ENCODE measurements at regions not wholly inside any gene's neighbourhood (a gene's known extent, or its start where the extent isn't known, plus 50 kb on each side); places are given as distances from the start of the nearest gene placed in this dataset.
"Not testable (repeated sequence)": the region's sequence is repeated elsewhere in the genome, so short reads cannot be mapped to it uniquely, and the experiment has no call there.

DNA sequence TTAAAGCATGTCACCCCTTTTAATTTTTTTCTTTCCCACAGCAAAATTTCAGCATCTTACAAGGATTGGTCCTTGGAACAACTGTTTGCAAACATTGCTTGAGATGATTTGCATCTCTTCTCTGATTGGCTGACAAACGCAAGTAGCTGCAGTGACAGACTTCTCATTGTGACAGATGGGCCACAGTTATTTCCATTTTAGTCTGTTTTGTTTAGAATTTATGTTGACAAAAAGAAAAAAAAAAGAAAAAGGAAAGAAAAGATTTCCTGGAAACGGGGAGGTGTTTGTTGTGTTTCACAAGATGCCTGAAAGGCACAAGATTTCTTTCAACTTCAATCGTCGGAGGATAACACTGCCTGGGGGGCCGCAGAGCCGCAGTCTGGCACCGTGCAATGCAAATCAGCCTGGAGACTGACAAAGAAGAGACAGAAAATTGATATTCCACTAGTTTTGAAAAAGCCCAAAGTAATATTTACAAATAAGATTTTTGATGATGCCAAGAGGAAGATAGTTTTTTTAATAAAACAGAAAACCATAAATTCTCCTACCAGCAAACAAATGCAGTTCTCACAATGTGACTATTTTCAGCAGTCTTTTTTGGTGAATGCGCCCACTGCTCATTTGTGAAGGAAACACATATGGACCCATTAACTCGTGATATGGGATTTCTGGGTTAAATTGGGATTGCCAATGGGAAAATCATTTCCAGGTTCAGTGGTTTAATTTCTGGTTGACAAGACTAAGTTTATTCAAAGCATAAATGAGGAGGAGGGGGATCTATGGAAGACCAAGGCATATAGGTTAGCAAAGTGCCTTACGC, 296.2 kb upstream of the SMIM21 start:
- DNase-seq = no peak

DNA sequence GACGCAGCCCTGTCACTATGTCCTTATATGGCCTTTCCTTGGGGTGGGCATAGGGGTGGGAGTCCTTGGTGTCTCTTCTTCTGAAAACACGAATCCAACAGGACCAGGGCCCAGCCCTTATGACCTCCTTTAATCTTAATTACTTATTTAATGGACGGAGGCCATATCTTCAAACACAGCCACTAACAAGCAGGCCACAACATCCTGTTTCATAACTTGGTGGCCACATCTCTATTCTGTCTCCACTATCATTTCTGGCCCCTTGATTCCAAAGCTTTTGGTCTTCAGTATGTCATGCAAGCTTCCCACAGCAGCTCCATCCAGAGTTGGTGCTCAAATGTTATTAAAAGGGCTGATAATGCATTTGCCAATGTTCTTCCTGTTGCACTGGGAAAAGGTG, 287.3 kb upstream of the SMIM21 start:
- DNase-seq = no peak

DNA sequence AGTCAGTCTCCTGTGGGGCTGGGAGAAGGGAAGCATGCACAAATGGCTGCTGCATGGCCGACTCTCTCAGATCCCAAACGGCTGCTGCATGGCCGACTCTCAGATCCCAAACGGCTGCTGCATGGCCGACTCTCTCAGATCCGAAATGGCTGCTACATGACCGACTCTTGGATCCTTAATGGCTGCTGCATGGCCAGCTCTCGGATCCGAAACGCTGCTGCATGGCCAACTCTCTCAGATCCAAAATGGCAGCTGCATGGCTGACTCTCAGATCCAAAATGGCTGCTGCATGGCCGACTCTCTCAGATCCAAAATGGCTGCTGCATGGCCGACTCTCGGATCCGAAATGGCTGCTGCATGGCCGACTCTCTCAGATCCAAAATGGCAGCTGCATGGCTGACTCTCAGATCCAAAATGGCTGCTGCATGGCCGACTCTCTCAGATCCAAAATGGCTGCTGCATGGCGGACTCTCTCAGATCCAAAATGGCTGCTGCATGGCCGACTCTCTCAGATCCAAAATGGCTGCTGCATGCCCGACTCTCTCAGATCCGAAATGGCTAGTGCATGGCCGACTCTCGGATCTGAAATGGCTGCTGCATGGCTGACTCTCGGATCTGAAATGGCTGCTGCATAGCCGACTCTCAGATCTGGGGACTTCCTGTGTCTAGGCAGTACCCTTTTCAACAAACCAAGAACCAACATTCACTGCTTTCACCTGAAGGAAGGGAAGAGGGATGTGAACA, 284.8 kb upstream of the SMIM21 start:
- peak; percentile 83 for DNase-seq

DNA sequence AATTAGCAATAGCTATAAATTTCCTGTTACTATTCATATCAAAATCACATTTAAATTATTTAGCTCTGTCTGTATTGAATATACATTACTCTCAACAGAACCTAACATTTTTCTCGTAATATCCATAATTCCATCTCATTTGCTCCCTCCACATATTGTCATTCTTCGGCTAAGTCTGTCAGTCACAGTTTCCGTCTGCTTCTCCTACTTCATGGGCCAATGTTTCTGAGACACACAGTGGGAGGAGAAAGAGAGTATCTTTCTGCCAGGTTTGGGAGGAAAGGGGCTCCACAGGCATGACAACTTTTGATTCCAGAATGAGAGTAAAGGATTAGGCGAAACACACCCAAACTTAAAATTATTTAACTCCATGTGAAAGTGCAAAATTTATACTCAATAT, 273.1 kb upstream of the SMIM21 start:
- DNase-seq = no peak

DNA sequence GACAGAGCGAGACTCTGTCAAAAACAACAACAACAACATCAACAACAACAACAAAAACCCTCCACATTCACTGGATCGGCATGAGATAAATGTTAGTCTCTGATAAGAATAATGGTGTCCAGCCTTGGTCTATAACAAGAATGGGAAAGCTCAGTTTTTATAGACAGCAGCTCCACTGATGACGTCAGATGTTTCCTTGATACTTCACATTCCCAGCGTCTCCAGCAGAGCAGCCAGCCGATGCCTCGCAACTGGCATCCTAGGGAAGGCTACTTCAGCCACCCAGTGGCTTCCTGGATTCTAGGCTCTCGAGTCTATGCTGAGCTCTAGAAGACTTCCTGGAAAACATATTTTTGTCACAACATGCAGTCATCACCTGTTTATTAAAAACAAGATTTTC, 271.4 kb upstream of the SMIM21 start:
- no peak for DNase-seq

DNA sequence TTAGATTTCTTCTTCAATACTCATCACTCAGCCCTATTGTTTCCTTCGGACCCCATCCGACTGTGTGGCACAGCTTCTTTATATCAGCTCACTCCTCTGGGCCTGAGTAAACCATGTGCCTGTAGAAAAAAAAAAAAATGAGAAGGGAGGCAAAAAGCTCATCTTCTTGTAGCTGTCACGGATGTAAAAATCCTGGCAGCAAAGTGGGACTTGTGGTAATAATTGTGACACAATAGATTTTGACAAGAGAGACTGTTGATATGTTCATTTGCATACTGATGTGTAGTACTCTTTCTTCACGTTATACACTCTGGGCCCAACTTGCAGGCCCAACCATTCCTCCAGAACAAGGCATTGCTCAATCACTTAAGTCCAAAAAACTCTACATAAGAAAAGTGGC, 270.0 kb upstream of the SMIM21 start:
- no peak for DNase-seq

DNA sequence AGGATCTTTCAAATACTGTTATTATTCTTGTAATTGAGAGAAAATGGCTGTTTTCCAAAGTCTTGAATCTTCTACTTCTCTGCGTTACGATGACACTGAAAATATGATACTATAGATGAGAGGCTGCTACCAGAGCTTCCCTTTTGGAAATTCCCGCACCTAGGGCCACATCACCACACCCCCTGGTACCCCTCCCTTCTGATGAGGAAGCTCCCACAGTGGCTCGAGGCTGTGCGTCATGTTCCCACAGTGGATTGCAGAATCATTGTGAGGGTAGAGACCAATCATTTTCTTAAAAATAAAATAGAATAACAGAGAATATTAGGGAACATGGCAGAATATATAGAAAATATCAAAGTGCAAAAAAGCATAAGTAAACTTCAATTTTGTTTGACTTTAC, 268.9 kb upstream of the SMIM21 start:
- DNase-seq = no peak

DNA sequence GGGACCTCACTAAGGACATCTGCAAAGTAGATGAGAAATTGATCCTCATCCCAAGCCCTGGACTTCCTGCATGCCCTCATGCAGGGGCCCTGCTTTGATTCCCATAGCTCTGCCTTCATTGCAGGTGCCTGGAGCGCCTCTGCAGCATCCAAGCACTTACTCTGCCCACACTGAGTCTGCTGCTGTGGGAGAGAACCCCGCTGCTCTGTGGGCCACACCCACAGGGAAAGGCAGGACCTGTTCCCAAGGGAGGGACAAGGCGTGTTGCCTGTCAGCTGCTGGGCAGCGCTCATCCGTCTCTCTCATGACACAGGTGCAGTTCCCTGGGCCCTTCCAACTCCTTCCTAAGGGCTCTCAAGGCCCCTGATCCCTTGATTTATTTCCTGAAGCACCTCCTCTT, 266.8 kb upstream of the SMIM21 start:
- DNase-seq = no peak

DNA sequence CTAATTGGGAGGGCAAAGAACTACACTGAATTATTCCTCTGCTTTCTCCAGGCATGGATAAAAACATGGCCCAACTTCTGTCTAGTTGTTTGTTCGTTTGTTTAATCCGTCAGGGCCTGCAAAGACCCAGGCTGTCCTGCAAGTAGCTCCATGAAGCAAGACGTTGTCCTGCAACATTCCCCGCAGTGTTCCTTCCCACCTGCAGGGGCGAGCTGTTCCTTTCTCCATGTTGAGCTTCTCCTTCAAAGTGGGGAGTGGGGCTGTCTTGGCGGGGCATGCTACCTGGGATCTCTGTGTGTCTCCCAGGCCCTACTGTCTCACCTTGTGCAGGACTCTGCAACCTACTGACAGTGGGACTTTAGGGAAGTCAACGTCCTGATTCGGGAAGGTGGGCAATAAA, 264.0 kb upstream of the SMIM21 start:
- DNase-seq = no peak

DNA sequence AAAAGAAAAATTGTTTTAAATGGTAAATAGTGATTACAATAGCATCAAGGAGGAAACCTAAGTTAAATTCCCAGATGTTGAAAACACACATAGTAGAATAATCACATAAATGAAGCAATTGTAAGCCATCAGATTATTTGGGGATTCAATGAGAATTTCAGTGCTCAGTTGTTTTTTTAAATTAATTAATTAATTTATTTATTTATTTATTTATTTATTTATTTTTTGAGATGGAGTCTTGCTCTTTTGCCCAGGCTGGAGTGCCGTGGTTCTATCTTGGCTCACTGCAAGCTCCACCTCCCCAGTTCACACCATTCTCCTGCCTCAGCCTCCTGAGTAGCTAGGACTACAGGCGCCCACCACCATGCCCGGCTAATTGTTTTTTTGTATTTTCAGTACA, 262.8 kb upstream of the SMIM21 start:
- not testable (repeated sequence) for DNase-seq

DNA sequence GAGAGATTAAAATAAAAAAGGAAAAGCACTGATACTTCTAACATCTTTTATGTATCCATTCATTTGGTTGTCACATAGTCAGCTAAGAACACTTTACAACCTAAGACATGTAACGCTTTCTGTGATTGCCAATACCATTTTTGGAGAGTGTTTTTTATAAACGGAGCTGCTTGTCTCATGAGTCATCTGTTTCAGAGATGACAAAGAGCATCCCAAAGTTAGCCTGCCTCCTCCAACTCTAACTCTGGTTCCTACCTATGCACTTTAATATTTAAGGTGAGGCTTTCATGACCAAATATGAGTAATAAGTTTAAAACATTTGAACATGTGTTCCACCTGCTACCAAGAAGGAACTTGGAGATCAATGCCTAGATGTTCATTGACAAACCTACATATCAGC, 260.1 kb upstream of the SMIM21 start:
- no peak for DNase-seq

DNA sequence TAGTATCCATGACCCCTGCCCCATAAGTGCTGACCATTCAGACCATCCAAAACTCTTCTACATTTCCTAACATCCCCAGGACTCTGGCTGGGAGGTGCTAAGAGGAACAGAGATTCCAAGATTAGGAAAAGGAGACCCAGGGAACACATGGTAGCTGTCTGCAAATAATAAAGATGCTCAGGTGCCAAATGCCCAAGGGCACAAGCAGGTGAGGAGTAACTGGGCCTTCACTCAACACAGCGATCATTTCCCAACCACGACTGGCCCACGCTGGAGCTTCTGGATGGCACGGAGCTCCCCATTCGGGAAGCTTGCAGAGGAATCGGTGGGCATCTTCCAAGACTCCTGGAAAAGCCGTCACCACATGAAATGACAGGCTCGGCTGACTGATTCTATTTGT, 255.9 kb upstream of the SMIM21 start:
- no peak for DNase-seq

DNA sequence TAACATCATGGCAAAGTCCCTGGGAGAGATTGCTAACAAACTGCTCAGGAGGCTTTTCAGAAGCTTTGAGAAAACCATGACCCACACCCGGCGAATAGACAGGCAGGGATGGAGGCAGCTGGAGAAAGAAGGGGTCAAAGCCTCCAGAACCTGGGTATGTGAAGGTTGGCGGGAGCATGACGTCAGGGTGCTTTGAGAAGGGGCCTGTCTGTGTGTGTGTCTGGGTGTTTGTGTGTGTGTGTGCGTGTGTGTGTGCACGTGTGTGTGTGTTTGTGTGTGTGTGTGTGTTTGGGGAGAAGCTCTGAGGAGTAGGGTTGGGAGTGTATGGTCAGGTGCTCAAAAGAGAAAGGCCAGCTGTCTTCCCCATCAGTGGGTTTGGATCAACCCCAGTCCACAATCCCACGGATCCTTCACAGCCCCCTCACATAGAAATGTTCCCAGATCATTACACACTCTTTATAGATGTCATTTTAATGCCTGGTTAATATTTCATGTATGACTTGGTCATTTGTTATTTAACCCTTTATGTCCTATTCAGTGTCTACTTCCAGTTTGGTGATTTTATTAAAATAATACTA, 254.1 kb upstream of the SMIM21 start:
- DNase-seq = no peak

DNA sequence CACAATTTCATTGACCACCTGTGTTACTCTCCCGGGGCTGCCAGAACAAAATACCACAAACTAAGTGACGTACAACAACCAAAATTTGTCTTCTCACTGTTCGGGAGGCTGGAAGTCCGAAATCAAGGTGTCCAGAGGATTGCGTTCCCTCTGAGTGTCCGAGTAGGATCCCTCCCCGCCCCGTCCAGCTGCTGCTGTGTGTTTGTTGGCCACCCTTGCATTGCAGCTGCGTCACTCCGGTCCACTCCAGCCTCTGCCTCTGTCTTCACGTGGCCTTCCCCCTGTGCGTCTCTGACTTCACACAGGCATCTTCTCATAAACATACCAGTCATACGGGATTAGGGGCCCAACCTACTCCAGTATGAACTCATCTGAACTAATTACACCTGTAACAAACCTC, 251.8 kb upstream of the SMIM21 start:
- no peak for DNase-seq

DNA sequence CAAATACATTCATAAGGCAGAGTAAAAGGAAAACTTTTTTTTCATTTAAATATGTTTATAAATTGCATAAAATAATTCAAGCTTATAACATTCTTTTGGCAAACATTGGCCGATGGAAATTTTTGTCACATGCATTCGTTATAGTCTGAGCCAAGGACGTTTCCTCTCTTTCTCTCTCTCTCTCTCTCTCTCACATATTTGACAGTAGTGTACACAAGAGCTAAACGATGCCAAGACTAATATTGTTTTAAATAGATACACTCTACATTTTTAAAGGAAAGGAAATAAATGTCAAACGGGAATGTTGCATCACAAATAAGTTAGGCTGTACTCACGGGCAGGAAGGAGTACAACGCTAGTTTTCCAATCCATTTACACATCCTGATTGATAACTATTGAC, 251.1 kb upstream of the SMIM21 start:
- no peak for DNase-seq

DNA sequence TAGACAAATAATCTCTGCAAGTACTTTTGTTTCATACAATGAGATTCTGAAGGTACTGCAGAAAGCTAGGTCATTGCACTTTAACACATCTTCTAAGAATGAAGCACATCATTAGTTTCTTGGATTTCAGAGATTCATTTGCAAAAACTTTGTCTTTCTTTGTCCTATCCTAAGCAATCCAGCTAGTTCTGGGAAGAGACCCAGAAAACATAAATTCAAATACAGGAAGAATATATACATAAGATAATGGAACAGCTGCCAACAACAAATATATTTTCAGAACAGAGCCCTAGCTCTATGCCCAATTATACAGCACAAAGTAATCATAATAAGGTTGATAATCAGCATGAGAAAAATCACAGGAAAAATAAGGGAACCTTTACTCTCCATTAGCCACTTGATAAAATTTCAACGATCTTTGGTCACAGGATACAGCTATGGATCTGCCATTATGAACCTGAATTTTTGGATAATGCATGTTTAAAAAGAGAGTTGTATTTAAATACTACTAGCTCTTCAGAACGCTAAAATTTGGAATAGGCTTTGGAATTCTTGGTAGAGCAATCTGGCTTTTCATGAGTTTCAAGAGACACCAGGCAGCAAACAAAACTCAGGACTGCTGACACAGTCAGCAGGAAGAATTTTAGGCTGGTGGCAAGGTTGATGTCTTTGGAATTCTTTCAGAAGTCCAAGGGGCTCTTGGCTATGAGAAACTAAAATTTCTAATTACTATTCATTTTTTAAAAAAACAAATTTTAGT, 250.4 kb upstream of the SMIM21 start:
- no peak for DNase-seq

DNA sequence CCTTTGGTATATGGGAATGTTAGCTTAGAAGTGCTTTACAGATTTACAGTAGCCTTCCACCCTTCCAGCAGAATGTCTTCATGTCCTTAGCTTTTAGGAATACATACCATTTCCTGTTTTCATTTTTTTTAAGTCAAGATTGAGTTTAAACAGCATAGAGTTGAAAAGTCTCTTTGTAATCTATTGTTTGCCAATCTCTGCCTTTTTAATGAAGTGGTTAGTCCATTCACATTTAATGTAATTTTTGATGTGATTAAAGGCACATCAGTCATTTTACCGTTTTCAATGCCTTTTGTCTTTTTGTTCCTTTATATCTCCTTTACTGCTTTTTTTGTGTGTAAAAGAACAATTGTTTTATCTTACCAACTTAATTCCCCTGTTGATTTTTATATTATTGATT, 233.4 kb upstream of the SMIM21 start:
- DNase-seq = no peak

DNA sequence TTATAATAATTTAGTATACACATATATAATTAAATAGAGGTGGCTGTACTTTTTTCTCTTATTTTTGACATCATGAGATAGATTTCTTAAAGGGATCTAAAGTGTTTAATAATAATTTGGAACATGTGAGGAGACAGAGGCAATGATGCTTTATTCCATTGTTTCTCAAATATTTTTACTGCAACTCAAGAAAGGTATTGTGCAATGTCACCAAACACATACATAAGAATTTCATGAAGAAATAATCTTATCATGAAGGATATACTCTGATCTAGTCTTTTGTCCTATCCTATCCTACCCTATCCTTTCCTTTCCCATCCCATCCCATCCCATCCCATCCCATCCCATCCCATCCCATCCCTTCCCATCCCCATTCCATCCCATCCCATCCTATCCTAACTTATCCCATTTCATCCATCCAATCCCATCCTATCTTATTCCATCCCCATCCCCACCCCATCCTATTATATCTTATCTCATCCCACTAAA, 232.1 kb upstream of the SMIM21 start:
- DNase-seq = no peak

DNA sequence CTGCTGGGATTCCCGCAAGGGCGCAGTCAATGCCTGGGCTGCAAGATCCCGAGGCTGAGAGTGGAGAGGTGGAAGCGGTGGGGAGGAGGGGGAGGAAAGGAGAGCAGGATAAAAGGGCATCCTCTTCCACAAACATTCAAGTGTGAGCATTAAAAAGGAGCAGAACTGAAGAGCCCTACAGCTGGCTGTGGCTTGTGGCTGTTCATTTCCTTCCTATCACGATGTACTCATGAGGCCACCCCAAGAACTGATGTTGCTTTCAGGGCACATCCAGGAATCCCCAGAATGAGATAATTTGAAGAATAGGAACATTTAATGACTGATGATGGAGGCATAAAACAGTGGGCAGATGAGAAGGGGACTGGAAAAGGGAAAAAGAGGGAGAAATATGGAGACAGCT, 230.8 kb upstream of the SMIM21 start:
- DNase-seq = no peak

DNA sequence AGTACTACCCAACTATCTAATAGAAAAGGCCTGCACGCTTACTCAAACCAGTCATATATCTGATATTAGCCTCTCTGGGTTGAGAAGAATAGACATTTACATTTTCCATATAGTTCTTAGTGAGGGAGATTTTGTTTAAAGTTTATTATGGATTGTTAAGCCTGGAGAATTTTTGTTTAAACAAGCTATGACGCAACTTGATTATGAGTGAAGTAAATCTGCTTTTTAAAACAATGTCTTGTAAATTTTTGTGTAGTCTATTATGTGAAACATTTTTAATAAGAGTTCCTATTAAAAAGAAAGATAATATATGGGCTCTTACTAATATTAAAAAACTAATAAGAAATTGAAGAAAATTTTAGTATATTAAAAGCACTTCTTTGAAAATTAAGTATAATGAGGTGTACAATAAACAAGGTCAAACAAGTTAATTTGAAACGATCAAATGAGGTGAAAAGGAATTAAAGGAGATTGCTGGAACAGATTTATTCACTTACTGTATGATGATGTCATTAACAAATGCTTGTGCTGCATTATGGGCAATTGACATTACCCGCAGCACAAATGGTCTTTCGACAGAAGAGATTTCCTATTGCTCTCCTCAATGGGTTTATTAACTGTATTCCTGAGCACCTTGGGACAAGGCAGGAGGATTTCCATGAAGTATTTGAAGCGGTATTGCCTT, 229.2 kb upstream of the SMIM21 start:
- DNase-seq = no peak

DNA sequence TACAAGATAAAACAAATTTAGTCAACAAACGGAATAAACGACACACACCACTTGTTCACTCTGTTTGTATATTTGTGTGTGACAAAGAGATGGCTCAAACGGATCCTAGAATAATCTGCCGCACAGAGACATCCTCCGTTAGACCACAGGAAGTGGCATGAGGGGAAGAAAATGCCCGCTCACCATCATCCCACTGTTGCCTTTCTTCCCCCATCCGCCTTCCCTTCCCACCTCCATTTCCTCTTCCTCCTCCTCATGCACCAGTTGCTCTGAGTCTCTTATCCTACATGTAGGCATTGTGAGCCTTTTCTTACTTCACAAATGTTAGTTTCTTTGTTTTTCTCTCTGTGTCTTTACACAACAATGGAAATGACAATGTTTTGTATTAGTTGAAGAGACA, 228.5 kb upstream of the SMIM21 start:
- no peak for DNase-seq

DNA sequence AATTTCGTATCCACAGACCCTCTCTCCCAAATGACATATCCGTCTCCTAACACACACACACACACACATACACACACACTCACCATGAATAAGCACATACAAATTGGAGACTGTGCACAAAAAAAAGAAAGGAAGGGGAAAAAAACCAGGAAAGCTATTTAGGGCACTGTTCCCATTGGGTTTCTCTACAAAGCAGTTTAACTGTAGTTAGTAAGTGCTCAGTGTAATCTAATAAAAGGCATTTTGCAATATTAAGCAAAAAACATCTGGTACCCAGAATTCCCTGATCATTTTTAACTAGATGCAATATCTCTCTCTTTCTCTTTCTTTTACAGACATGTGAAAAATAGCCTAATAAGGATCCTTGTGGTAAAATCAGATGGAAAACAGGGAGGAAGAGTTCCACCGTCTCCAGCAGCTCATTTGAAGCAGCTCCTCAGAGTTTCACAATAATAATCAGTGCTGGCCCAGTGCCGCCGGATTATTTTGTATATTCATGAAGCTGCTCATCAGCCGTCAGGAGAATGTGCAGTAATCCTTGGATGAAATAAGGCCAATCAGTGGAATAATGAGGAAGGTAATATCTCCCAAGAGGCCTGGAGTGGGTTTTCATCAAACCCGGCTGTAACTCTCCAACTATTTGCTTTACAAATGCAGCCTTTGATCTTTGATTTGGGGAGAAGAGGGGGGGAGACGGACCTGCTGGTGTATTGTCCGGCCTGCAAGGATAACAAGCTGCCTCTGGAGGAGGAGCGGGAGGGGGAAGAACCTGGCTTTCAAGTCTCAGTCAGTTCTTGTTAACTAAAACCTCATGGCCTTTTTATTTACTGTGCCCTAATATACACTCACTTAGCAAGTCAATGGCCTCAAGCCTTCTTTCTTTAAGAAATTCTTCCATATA, 227.6 kb upstream of the SMIM21 start:
- no peak for DNase-seq
